GM23248 (cell line): ENCODE measurements at regions not wholly inside any gene's neighbourhood (a gene's known extent, or its start where the extent isn't known, plus 50 kb on each side); places are given as distances from the start of the nearest gene placed in this dataset.
"Not testable (repeated sequence)": the region's sequence is repeated elsewhere in the genome, so short reads cannot be mapped to it uniquely, and the experiment has no call there.

Source experiments
- DNase-seq: peaks from one replicate; pipeline ENCODE4 v3.0.0-alpha.2; 2015
- H2AFZ ChIP-seq: fragments of 200-600 bp; sonication (generic); 2 replicates; pipeline ENCODE4 v1.6.1; 2016; ENCODE audit warnings: antibody characterized with exemption
- H3F3A ChIP-seq: fragments of 200-600 bp; sonication (generic); 2 replicates; pipeline ENCODE4 v1.6.1; 2016; ENCODE audit warnings: mild to moderate bottlenecking, antibody characterized with exemption, mixed run types; ENCODE audit not compliant: insufficient read depth
- H3K27ac ChIP-seq: fragments of 200-600 bp; sonication (generic); 2 replicates; pipeline ENCODE4 v1.5.1; 2016; ENCODE audit warnings: mild to moderate bottlenecking
- H3K27me3 ChIP-seq: fragments of 200-600 bp; sonication (generic); replicated peaks from 2 replicates; pipeline ENCODE4 v1.6.1; 2016; ENCODE audit warnings: mild to moderate bottlenecking; ENCODE audit not compliant: insufficient read depth
- H3K36me3 ChIP-seq: fragments of 200-600 bp; sonication (generic); 2 replicates; pipeline ENCODE4 v1.6.1; 2016; ENCODE audit warnings: low read depth, mild to moderate bottlenecking
- H3K4me1 ChIP-seq: fragments of 200-600 bp; sonication (generic); 2 replicates; pipeline ENCODE4 v1.6.1; 2016; ENCODE audit warnings: mild to moderate bottlenecking; ENCODE audit not compliant: insufficient read depth
- H3K4me2 ChIP-seq: fragments of 200-600 bp; sonication (generic); one replicate; pipeline ENCODE4 v1.6.1; 2016; ENCODE audit warnings: mild to moderate bottlenecking; ENCODE audit not compliant: unreplicated experiment
- H3K4me3 ChIP-seq: fragments of 200-600 bp; sonication (generic); 2 replicates; pipeline ENCODE4 v1.5.1; 2016; ENCODE audit warnings: mild to moderate bottlenecking
- H3K79me2 ChIP-seq: fragments of 200-600 bp; sonication (generic); 2 replicates; pipeline ENCODE4 v1.6.1; 2016; ENCODE audit warnings: mild to moderate bottlenecking; ENCODE audit not compliant: insufficient read depth
- H3K9ac ChIP-seq: fragments of 200-600 bp; sonication (generic); 2 replicates; pipeline ENCODE4 v1.6.1; 2016; ENCODE audit warnings: mild to moderate bottlenecking
- H3K9me2 ChIP-seq: fragments of 200-600 bp; sonication (generic); 2 replicates; pipeline ENCODE4 v1.6.1; 2016; ENCODE audit warnings: mixed run types, mild to moderate bottlenecking, moderate library complexity; ENCODE audit not compliant: insufficient read depth
- H3K9me3 ChIP-seq: fragments of 200-600 bp; sonication (generic); one replicate; pipeline ENCODE4 v1.6.1; 2017; ENCODE audit warnings: low read depth
- H4K20me1 ChIP-seq: fragments of 200-600 bp; sonication (generic); 2 replicates; pipeline ENCODE4 v1.6.0; 2016; ENCODE audit not compliant: insufficient read depth
- EZH2 ChIP-seq: fragments of 200-600 bp; sonication (generic); IDR thresholded peaks from 2 replicates; pipeline ENCODE4 v1.6.1; 2018; ENCODE audit warnings: antibody characterized with exemption, mild to moderate bottlenecking; ENCODE audit not compliant: insufficient read depth, poor library complexity, severe bottlenecking
- EZH2phosphoT487 ChIP-seq: fragments of 200-600 bp; sonication (generic); IDR thresholded peaks from 2 replicates; pipeline ENCODE4 v1.6.1; 2018; ENCODE audit warnings: antibody characterized with exemption, moderate library complexity, mild to moderate bottlenecking, low read depth; ENCODE audit not compliant: insufficient read depth
- WGBS, 2 experiments: methylation state at CpG; one replicate each; pipeline ENCODE4 v1.1.6; 2015 to 2017; ENCODE audit warnings: low lambda C conversion rate in 2 of 2, low coverage in 1 of 2; ENCODE audit errors: missing lambda C conversion rate in 2 of 2; 5-methylcytosine and 5-hydroxymethylcytosine counted together
- in situ Hi-C: fragments of 300-500 bp; cut with MboI; formaldehyde crosslinking; loops from 2 replicates; pipeline ENCODE4 v1.15.0; 2020

DNA sequence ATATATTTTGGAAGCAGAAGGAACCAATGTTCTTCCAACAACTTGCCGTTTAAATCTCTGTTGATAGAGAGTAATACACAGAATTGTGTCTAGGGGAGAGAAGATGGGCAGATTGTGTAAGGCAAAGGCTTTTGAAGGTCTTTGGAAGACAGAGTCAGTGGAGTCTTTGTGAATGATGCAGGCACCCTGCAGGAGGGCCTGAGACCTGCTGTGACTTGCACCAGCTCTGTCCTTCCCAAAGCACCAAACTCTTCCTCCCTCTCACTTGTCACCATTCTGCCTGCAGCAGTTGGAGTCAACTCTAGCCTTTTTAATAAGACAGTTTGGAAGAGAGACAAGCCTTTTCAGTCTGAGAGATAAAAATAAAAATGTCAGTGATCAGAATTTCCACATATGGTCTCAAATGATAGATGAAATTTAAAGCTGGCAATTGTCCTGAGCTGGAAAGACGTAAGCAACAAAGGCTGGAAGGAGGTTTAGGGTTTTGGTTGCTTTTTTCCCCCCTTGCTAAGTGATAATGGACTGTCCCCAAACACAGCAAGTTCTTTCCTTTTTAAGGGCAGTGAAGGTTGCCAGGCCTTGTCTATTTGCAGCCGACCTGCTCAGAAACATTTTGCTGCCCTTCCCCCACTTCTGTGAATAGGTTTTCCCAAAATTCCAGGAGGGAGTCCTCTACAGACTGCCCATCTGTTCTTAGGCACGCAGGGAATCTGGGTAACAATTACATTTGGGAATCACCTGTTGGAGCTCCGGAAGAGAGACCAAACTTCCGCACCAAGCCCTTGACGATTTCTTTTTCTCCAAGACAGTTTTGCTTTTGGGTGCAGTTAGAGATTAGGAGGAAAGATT lies 103.0 kb upstream of the NTF3 start:
- no peak overlapping the region for H3K4me2 ChIP-seq
- H4K20me1 ChIP-seq: no peaks in the 10 kb centered on the region
- DNase-seq: no peak
- 44 to 47% methylated on average over 7 of the region's 7 CpGs for WGBS, 2 experiments
- no peaks in the 10 kb centered on the region for H3K79me2 ChIP-seq
- H3K4me1 ChIP-seq: no peaks in the 10 kb centered on the region
- no peak overlapping the region for H2AFZ ChIP-seq
- no peak for TF ChIP-seq EZH2phosphoT487
- no peak for TF ChIP-seq EZH2
- H3K9me3 ChIP-seq: no peaks in the 10 kb centered on the region
- H3K27ac ChIP-seq: no peak overlapping the region
- H3K4me3 ChIP-seq: no peak overlapping the region
- H3K36me3 ChIP-seq: no peaks in the 10 kb centered on the region
- peaks cover 10% of the 10 kb centered on the region; the same call in 1 of the 2 replicates for H3K27me3 ChIP-seq
- in situ Hi-C loops: no loop called here
- H3K9ac ChIP-seq: no peak overlapping the region
- no peaks in the 10 kb centered on the region for H3K9me2 ChIP-seq
- H3F3A ChIP-seq: no peaks in the 10 kb centered on the region

DNA sequence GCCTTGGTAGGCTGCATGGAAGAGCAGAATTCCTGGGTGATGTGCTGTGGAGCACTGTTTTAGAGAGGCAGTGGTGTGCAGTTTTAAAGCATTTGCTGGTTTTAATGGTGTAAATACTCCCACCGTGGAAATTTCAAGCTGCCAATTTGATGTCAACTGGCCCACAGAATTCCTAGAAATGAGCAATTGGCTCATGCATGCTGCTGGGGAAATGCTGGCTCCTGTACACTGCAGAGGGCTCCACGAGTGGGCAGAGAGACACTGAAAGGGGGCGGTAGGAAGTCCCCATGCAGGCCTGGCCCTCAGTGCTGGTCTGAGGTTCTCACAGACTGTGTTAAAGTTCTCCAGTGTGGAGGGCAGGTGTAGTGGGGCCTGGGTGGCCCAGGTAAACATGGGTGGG lies 99.4 kb upstream of the NTF3 start:
- TF ChIP-seq EZH2 (no peak), EZH2phosphoT487 (no peak)
- H3K36me3 ChIP-seq: no peaks in the 10 kb centered on the region
- H4K20me1 ChIP-seq: no peaks in the 10 kb centered on the region
- peaks cover 16% of the 10 kb centered on the region; the same call in 1 of the 2 replicates for H3K27me3 ChIP-seq
- H3K27ac ChIP-seq: no peak overlapping the region
- no peaks in the 10 kb centered on the region for H3F3A ChIP-seq
- H3K9me2 ChIP-seq: no peaks in the 10 kb centered on the region
- H3K4me1 ChIP-seq: no peaks in the 10 kb centered on the region
- DNase-seq: no peak
- H3K4me2 ChIP-seq: no peak overlapping the region
- no peak overlapping the region for H3K9ac ChIP-seq
- H2AFZ ChIP-seq: no peak overlapping the region
- H3K9me3 ChIP-seq: no peaks in the 10 kb centered on the region
- H3K79me2 ChIP-seq: no peaks in the 10 kb centered on the region
- in situ Hi-C loops: no loop called here
- WGBS, 2 experiments: 37 to 43% methylated on average over 3 of the region's 3 CpGs
- no peak overlapping the region for H3K4me3 ChIP-seq

DNA sequence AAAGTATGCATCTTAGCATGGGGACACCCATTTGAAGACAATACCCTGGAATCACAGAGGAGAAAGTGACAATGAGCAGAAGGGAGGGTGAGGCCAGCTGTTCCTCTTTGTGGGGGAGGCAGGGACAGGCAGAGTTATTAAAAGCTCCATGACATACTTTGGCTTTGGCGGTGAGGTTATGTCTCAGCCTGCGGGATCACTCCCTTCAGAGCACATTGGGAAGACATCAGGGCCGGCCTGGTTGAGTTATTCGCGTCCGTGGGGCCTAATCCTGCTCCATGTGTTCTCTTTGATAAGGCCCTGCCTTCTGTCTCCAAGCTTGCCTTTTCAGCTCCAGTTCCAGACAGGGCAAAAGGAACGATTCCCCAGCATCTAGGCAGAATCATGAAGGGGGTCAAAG lies 98.8 kb upstream of the NTF3 start:
- H3K27ac ChIP-seq: no peak overlapping the region
- no peaks in the 10 kb centered on the region for H3K9me2 ChIP-seq
- WGBS, 2 experiments: 44 to 50% methylated on average over 7 of the region's 7 CpGs
- no peaks in the 10 kb centered on the region for H3F3A ChIP-seq
- no peaks in the 10 kb centered on the region for H4K20me1 ChIP-seq
- H3K79me2 ChIP-seq: no peaks in the 10 kb centered on the region
- H2AFZ ChIP-seq: no peak overlapping the region
- no peak for DNase-seq
- no peak overlapping the region for H3K4me3 ChIP-seq
- H3K4me1 ChIP-seq: no peaks in the 10 kb centered on the region
- H3K9me3 ChIP-seq: no peaks in the 10 kb centered on the region
- TF ChIP-seq EZH2phosphoT487 (no peak), EZH2 (no peak)
- no peak overlapping the region for H3K9ac ChIP-seq
- peaks cover 19% of the 10 kb centered on the region; the same call in 1 of the 2 replicates for H3K27me3 ChIP-seq
- H3K36me3 ChIP-seq: no peaks in the 10 kb centered on the region
- no peak overlapping the region for H3K4me2 ChIP-seq
- in situ Hi-C loops: no loop called here

DNA sequence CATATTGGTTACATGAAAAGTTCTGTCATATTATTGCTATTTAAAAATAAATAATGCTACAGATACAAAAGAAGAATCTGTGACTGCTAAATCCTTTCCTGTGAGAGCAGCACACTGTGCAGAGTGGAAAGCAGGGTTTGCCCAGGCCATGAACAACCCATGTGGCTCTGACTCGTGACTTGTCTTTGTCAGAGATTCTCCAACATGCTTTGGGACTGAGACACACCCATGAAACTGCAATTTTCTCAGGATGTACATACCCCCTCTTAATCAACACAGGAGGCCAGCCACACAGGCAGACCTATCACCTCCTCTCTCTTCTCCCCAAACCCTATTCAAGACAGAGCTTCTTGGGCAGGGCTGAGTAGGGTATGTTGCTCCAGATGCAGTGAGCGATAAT lies 96.8 kb upstream of the NTF3 start:
- H3K4me2 ChIP-seq: no peak overlapping the region
- DNase-seq: peak; percentile 29
- no peaks in the 10 kb centered on the region for H3K9me2 ChIP-seq
- no peaks in the 10 kb centered on the region for H3K9me3 ChIP-seq
- no peak overlapping the region for H3K4me3 ChIP-seq
- no peaks in the 10 kb centered on the region for H3K36me3 ChIP-seq
- H3F3A ChIP-seq: no peaks in the 10 kb centered on the region
- no peak overlapping the region for H2AFZ ChIP-seq
- H3K79me2 ChIP-seq: no peaks in the 10 kb centered on the region
- in situ Hi-C loops: no loop called here
- H3K4me1 ChIP-seq: no peaks in the 10 kb centered on the region
- H4K20me1 ChIP-seq: no peaks in the 10 kb centered on the region
- H3K27me3 ChIP-seq: peaks cover 15% of the 10 kb centered on the region; the same call in 1 of the 2 replicates
- no peak overlapping the region for H3K27ac ChIP-seq
- H3K9ac ChIP-seq: no peak overlapping the region
- TF ChIP-seq EZH2 (no peak), EZH2phosphoT487 (no peak)
- WGBS, 2 experiments: 29 to 36% methylated on average over 2 of the region's 2 CpGs

DNA sequence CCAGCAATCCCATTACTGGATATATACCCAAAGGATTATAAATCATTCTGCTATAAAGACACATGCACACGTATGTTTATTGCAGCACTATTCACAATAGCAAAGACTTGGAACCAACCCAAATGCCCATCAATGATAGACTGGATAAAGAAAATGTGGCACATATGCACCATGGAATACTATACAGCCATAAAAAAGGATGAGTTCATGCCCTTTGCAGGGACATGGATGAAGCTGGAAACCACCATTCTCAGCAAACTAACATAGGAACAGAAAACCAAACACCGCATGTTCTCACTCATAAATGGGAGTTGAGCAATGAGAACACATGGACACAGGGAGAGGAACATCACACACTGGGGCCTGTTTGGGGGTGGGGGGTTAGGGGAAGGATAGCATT lies 90.8 kb upstream of the NTF3 start:
- 27 to 41% methylated on average over 2 of the region's 2 CpGs for WGBS, 2 experiments
- H3K9me3 ChIP-seq, H3K79me2 ChIP-seq, H3K27ac ChIP-seq, H3K9ac ChIP-seq, H3K4me3 ChIP-seq, DNase-seq, H4K20me1 ChIP-seq, H3K4me1 ChIP-seq, H2AFZ ChIP-seq, H3F3A ChIP-seq, H3K36me3 ChIP-seq, H3K9me2 ChIP-seq, H3K4me2 ChIP-seq, in situ Hi-C loops: not testable (repeated sequence)
- peaks cover 15% of the 10 kb centered on the region; the same call in 1 of the 2 replicates for H3K27me3 ChIP-seq
